K562 (cell line): ENCODE measurements at regions not wholly inside any gene's neighbourhood (a gene's known extent, or its start where the extent isn't known, plus 50 kb on each side); places are given as distances from the start of the nearest gene placed in this dataset.

Source experiments
- ATAC-seq: fragments of 200-7000 bp; cut with Tn5 transposase; 3 replicates; pipeline ENCODE4 v1.9.1; 2020; ENCODE audit warnings: moderate library complexity
- BruUV-seq: library from RNA; stranded (reverse); fragments of 400-500 nt; replicated peaks from 2 replicates; lab custom pipeline; 2021; lab: Mats Ljungman, UMichigan
- CTCF ChIA-PET: fragments of 300-600 bp; formaldehyde crosslinking; extraction: SDS; loops from one replicate; lab custom pipeline; 2021; ENCODE audit warnings: low intra/inter-chr PET ratio; lab: Yijun Ruan, JAX
- POLR2A ChIA-PET: fragments of 300-600, 350-650 bp; sonication (Branson Sonifier 250); formaldehyde crosslinking; extraction: SDS; loops from one replicate; lab custom pipeline; 2021; ENCODE audit warnings: antibody characterized with exemption, inconsistent platforms; lab: Yijun Ruan, JAX
- DNase-seq, 4 experiments: peaks; one replicate each; pipeline versions ENCODE4 v3.0.0 to v3.0.0-alpha.2; 2011 to 2018; ENCODE audit warnings: low spot score in 3 of 4, mixed read lengths in 3 of 4; ENCODE audit errors: extremely low read depth in 1 of 4
- FAIRE-seq: peaks from 2 replicates; lab custom pipeline; 2011; peaks lifted over from hg19 to GRCh38; lab: Jason Lieb, UNC
- H2AFZ ChIP-seq: 2 replicates; pipeline ENCODE4 v1.6.0; 2011; ENCODE audit warnings: low read depth, low read length, control low read depth, inconsistent platforms
- H3K27ac ChIP-seq: fragments of 200-600 bp; 3 replicates; pipeline ENCODE4 v1.8.0; 2011; ENCODE audit warnings: low read depth, mild to moderate bottlenecking, control low read depth, inconsistent platforms, low read length, moderate library complexity, mixed read lengths; ENCODE audit errors: extremely low read depth
- H3K27me3 ChIP-seq, 2 experiments: fragments of 300-600 bp in 1 of 2; 2 replicates in 1 of 2; 3 replicates in 1 of 2; pipeline versions ENCODE4 v1.6.0 to v1.8.0; 2011; ENCODE audit warnings: inconsistent platforms in 2 of 2, low read length in 2 of 2, mild to moderate bottlenecking in 1 of 2, mixed read lengths in 1 of 2, moderate library complexity in 1 of 2; ENCODE audit not compliant: control insufficient read depth in 2 of 2, insufficient read depth in 2 of 2
- H3K36me3 ChIP-seq: fragments of 300-600 bp; 3 replicates; pipeline ENCODE4 v1.8.0; 2011; ENCODE audit warnings: mild to moderate bottlenecking, low read length, inconsistent platforms; ENCODE audit not compliant: control insufficient read depth, insufficient read depth
- H3K4me1 ChIP-seq, 2 experiments: fragments of 200-600 bp in 1 of 2; replicated peaks in 1 of 2; 2 replicates in 1 of 2; 3 replicates in 1 of 2; pipeline versions ENCODE4 v1.5.1 to v1.8.0; 2011; ENCODE audit warnings: inconsistent platforms in 2 of 2, low read length in 2 of 2, mild to moderate bottlenecking in 1 of 2, mixed read lengths in 1 of 2, moderate library complexity in 1 of 2; ENCODE audit not compliant: control insufficient read depth in 2 of 2, insufficient read depth in 2 of 2
- H3K4me2 ChIP-seq: 2 replicates; pipeline ENCODE4 v1.6.1; 2011; ENCODE audit warnings: low read length, control low read depth, inconsistent platforms, mixed read lengths; ENCODE audit not compliant: insufficient read depth
- H3K4me3 ChIP-seq: fragments of 200-600 bp; sonication (generic), shearing (Covaris generic); 2 replicates; pipeline ENCODE4 v1.5.1; 2016; ENCODE audit warnings: control low read depth, inconsistent platforms
- H3K79me2 ChIP-seq: fragments of 200-600 bp; 3 replicates; pipeline ENCODE4 v1.8.0; 2011; ENCODE audit warnings: low read length, inconsistent platforms; ENCODE audit not compliant: control insufficient read depth, insufficient read depth
- H3K9ac ChIP-seq, 2 experiments: 2 replicates each; pipeline versions ENCODE4 v1.6.0 to v1.6.1; 2011; ENCODE audit warnings: low read depth in 2 of 2, low read length in 2 of 2, control low read depth in 1 of 2, inconsistent platforms in 1 of 2, mild to moderate bottlenecking in 1 of 2, mixed read lengths in 1 of 2; ENCODE audit not compliant: insufficient read depth in 1 of 2
- H3K9me1 ChIP-seq: one replicate; pipeline ENCODE4 v1.6.0; 2011; ENCODE audit warnings: inconsistent platforms, mild to moderate bottlenecking, low read length, moderate library complexity; ENCODE audit not compliant: control insufficient read depth, insufficient read depth
- H3K9me3 ChIP-seq: replicated peaks from 2 replicates; pipeline ENCODE4 v1.5.1; 2011; ENCODE audit warnings: low read depth, low read length, inconsistent platforms; ENCODE audit not compliant: control insufficient read depth, insufficient read depth
- H4K20me1 ChIP-seq: replicated peaks from 2 replicates; pipeline ENCODE4 v1.6.1; 2011; ENCODE audit warnings: low read length, inconsistent platforms, mixed read lengths; ENCODE audit not compliant: control insufficient read depth, insufficient read depth
- PHF21A ChIP-seq: fragments of 450-650 bp; IDR thresholded peaks from 2 replicates; pipeline ENCODE4 v1.6.1; 2017; ENCODE audit warnings: low read depth, borderline replicate concordance
- ZNF551 ChIP-seq: fragments of 250-450 bp; sonication (Bioruptor Pico); IDR thresholded peaks from 2 replicates; pipeline ENCODE4 v1.5.0; 2021; ENCODE audit warnings: mild to moderate bottlenecking, moderate library complexity
- WGBS: fragments of 100-300 bp; shearing (Covaris generic); methylation state at CpG from one replicate; pipeline ENCODE4 v1.1.6; 2016; ENCODE audit warnings: low coverage, mixed read lengths; ENCODE audit not compliant: insufficient coverage; ENCODE audit errors: missing lambda C conversion rate; 5-methylcytosine and 5-hydroxymethylcytosine counted together
- in situ Hi-C: fragments of 300-500 bp; cut with MboI; formaldehyde crosslinking; loops from 4 replicates; pipeline ENCODE4 v1.15.0; 2018; ENCODE audit warnings: inconsistent platforms, mixed read lengths
- intact Hi-C: fragments of 100-400 bp; cut with micrococcal nuclease; formaldehyde crosslinking; loops from 2 replicates; pipeline ENCODE4 v1.14.2; 2022
- TF ChIP-seq, protein P1 (sequence below): fragments of 150-350 bp; IDR thresholded peaks from 2 replicates; pipeline ENCODE4 v1.6.1; 2014; ENCODE audit warnings: low read depth, mild to moderate bottlenecking, low read length, borderline replicate concordance

DNA sequence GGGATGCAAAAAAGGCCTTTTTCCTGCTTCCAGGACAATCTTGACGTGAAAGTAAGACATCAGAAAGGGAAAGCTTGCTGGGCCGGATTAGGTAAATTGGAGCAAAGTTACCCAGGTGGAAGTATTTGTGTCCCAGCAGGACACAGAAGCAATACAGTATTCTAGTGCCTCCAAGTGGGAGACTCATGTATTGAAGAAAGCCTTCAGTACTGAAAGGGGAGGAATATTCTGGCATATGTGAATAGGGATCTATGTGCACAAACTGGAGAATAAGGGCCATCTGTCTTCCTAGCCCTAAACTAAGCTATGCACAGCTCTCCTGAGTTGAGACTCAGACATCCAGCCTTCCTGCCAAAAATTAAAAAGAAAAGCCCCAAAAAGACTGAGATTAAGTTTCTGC lies 327.3 kb upstream of the CDH8 start:
- no peaks in the 10 kb centered on the region for H3K79me2 ChIP-seq
- in situ Hi-C loops: no loop called here
- DNase-seq (no peak), FAIRE-seq (no peak)
- H3K27ac ChIP-seq: no peak overlapping the region
- H3K4me3 ChIP-seq: no peak overlapping the region
- 0% methylated on average over 2 of the region's 2 CpGs for WGBS
- no peak overlapping the region for H3K4me2 ChIP-seq
- H3K27me3 ChIP-seq: no peaks in the 10 kb centered on the region
- no peak for TF ChIP-seq PHF21A
- TF ChIP-seq, protein P1, sequence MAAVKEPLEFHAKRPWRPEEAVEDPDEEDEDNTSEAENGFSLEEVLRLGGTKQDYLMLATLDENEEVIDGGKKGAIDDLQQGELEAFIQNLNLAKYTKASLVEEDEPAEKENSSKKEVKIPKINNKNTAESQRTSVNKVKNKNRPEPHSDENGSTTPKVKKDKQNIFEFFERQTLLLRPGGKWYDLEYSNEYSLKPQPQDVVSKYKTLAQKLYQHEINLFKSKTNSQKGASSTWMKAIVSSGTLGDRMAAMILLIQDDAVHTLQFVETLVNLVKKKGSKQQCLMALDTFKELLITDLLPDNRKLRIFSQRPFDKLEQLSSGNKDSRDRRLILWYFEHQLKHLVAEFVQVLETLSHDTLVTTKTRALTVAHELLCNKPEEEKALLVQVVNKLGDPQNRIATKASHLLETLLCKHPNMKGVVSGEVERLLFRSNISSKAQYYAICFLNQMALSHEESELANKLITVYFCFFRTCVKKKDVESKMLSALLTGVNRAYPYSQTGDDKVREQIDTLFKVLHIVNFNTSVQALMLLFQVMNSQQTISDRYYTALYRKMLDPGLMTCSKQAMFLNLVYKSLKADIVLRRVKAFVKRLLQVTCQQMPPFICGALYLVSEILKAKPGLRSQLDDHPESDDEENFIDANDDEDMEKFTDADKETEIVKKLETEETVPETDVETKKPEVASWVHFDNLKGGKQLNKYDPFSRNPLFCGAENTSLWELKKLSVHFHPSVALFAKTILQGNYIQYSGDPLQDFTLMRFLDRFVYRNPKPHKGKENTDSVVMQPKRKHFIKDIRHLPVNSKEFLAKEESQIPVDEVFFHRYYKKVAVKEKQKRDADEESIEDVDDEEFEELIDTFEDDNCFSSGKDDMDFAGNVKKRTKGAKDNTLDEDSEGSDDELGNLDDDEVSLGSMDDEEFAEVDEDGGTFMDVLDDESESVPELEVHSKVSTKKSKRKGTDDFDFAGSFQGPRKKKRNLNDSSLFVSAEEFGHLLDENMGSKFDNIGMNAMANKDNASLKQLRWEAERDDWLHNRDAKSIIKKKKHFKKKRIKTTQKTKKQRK: no peak
- TF ChIP-seq ZNF551 (CRISPR knock-in tag): no peak
- TF ChIP-seq, all 486 proteins: peak for 0
- Histone ChIP-seq H3K36me3 (no peaks in the 10 kb centered on the region), H4K20me1 (no peaks in the 10 kb centered on the region), H2AFZ (no peak overlapping the region), H3K9ac (no peak overlapping the region), H3K9me3 (no peaks in the 10 kb centered on the region; the same call in 1 of the 2 replicates), H3K4me1 (no peaks in the 10 kb centered on the region), H3K9me1 (no peaks in the 10 kb centered on the region)
- intact Hi-C loops: no loop called here
- BruUV-seq: no TSS peak
- ChIA-PET CTCF (no interaction called here), POLR2A (no interaction called here)
- no peak for ATAC-seq
